ENCODE measurements at regions not wholly inside any gene's neighbourhood (a gene's known extent, or its start where the extent isn't known, plus 50 kb on each side); places are given as distances from the start of the nearest gene placed in this dataset.

- Histone ChIP-seq H3K4me1 (no peaks in the 10 kb centered on the region), H3K27ac (no peak overlapping the region), H3K27me3 (peaks cover 0 to 25% (median 8%) of the 10 kb centered on the region in 7 donors), H3K9me3 (peaks cover 0 to 36% (median 17%) of the 10 kb centered on the region in 11 donors), H3K4me3 (no peak overlapping the region), H3K36me3 (no peaks in the 10 kb centered on the region)
- 90 to 95% methylated on average over 1 of the region's 1 CpG for WGBS, 2 donors
- intact Hi-C loops (cut with DNase I) = no loop called here
- ATAC-seq (no peak), DNase-seq (no peak)
- TF ChIP-seq, protein P1, sequence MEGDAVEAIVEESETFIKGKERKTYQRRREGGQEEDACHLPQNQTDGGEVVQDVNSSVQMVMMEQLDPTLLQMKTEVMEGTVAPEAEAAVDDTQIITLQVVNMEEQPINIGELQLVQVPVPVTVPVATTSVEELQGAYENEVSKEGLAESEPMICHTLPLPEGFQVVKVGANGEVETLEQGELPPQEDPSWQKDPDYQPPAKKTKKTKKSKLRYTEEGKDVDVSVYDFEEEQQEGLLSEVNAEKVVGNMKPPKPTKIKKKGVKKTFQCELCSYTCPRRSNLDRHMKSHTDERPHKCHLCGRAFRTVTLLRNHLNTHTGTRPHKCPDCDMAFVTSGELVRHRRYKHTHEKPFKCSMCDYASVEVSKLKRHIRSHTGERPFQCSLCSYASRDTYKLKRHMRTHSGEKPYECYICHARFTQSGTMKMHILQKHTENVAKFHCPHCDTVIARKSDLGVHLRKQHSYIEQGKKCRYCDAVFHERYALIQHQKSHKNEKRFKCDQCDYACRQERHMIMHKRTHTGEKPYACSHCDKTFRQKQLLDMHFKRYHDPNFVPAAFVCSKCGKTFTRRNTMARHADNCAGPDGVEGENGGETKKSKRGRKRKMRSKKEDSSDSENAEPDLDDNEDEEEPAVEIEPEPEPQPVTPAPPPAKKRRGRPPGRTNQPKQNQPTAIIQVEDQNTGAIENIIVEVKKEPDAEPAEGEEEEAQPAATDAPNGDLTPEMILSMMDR (IDR thresholded peaks at IDR 0.05) = no peak
Observed at GRCh38 chr14:101428409-101428808, 132.9 kb upstream of the DIO3 start.

GRCh38 chr14:101435546-101435945 lies 125.7 kb upstream of the DIO3 start:
- intact Hi-C loops (cut with DNase I) = no loop called here
- 89 to 90% methylated on average over 8 of the region's 8 CpGs for WGBS, 2 donors

GRCh38 chr14:101439023-101439422 lies 122.3 kb upstream of the DIO3 start:
- Histone ChIP-seq H3K9me3 (no peaks in the 10 kb centered on the region), H3K4me1 (peaks cover 0 to 7% (median 0%) of the 10 kb centered on the region in 9 donors), H3K27ac (no peak overlapping the region), H3K36me3 (no peaks in the 10 kb centered on the region), H3K4me3 (no peak overlapping the region), H3K27me3 (peaks cover 0 to 38% (median 22%) of the 10 kb centered on the region in 7 donors)
- intact Hi-C loops (cut with DNase I) = no loop called here
- DNase-seq (no peak), ATAC-seq (no peak)
- TF ChIP-seq, protein P1 (IDR thresholded peaks at IDR 0.05) = no peak
- 75 to 81% methylated on average over 3 of the region's 3 CpGs for WGBS, 2 donors

More at GRCh38 chr14:101435546-101435945, 125.7 kb upstream of the DIO3 start:
- ATAC-seq = no peak
- no peak for DNase-seq
- TF ChIP-seq, protein P1 (IDR thresholded peaks at IDR 0.05) = no peak
- no peak overlapping the region for H3K4me3 ChIP-seq
- H3K27ac ChIP-seq = no peak overlapping the region
- no peaks in the 10 kb centered on the region for H3K4me1 ChIP-seq
- no peaks in the 10 kb centered on the region for H3K36me3 ChIP-seq
- no peaks in the 10 kb centered on the region for H3K9me3 ChIP-seq
- H3K27me3 ChIP-seq = peaks cover 0 to 29% (median 17%) of the 10 kb centered on the region in 7 donors

DNA sequence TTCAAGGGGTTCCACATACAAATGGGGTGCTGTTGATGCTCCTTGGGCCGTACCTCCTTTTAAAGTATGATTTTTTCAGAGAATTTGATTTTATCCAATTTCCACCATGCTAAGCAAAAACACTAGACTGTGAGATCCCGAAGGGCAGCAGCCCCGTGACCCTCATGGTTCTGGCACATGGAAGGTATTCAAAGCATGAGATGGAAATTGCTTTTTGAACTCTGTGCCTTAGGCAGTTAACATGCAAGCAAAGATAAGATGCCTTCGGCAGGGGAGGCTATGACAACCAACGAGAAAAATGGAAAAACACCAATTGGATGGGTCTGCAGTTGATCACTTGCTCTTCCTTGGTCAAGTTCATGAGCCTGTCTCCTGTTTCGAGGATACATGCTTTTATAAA lies 120.8 kb upstream of the DIO3 start:
- Histone ChIP-seq H3K27ac (no peak overlapping the region), H3K4me3 (no peak overlapping the region), H3K4me1 (peaks cover 0 to 7% (median 0%) of the 10 kb centered on the region in 9 donors), H3K9me3 (no peaks in the 10 kb centered on the region), H3K36me3 (no peaks in the 10 kb centered on the region), H3K27me3 (peaks cover 0 to 43% (median 20%) of the 10 kb centered on the region in 7 donors)
- intact Hi-C loops (cut with DNase I) = loop anchor here in 2 of 10 donors (2.0 kb wide), 2 partner anchors 56 to 70 kb away; no protein-coding TSS in a partner anchor
- no peak for DNase-seq
- WGBS, 2 donors = 57 to 65% methylated on average over 6 of the region's 6 CpGs
- ATAC-seq = no peak
- TF ChIP-seq, protein P1 (IDR thresholded peaks at IDR 0.05) = no peak
